ENCODE measurements at regions not wholly inside any gene's neighbourhood (a gene's known extent, or its start where the extent isn't known, plus 50 kb on each side); places are given as distances from the start of the nearest gene placed in this dataset.

DNA sequence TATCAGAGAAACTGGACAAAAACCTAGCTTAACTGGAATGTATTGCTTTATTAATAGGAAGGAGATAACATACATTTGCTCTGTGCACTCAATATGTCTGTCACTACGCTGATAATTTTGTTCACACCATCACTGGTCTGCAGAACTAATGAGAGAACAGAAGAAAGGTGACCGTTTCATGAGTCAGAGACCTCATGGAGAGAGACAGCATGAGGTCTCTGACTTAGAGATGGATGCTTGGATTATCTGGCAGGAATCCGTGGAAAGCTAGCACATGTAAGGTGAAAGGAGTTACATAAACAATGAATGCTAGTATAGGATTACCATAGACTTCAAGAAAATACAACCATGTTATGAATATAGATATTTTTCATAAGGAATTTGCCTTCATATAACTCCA is 947.3 kb downstream of the IPMK start:
- Histone ChIP-seq H3K4me3 (no peak overlapping the region), H3K27ac (no peak overlapping the region)
- TF ChIP-seq, protein P1, sequence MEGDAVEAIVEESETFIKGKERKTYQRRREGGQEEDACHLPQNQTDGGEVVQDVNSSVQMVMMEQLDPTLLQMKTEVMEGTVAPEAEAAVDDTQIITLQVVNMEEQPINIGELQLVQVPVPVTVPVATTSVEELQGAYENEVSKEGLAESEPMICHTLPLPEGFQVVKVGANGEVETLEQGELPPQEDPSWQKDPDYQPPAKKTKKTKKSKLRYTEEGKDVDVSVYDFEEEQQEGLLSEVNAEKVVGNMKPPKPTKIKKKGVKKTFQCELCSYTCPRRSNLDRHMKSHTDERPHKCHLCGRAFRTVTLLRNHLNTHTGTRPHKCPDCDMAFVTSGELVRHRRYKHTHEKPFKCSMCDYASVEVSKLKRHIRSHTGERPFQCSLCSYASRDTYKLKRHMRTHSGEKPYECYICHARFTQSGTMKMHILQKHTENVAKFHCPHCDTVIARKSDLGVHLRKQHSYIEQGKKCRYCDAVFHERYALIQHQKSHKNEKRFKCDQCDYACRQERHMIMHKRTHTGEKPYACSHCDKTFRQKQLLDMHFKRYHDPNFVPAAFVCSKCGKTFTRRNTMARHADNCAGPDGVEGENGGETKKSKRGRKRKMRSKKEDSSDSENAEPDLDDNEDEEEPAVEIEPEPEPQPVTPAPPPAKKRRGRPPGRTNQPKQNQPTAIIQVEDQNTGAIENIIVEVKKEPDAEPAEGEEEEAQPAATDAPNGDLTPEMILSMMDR (IDR thresholded peaks at IDR 0.05): no peak
- no peak for DNase-seq (ENCODE audit: low spot score)

GRCh38 chr10:57314046-57314445 is 953.0 kb upstream of the ZWINT start:
- DNase-seq (ENCODE audit: low spot score): no peak
- TF ChIP-seq, protein P1 (IDR thresholded peaks at IDR 0.05): no peak
- H3K4me3 ChIP-seq: no peak overlapping the region

GRCh38 chr10:57303566-57303965 is 942.5 kb upstream of the ZWINT start:
- Histone ChIP-seq H3K27ac (no peak overlapping the region), H3K4me3 (no peak overlapping the region)
- no peak for DNase-seq (ENCODE audit: low spot score)
- TF ChIP-seq, protein P1 (IDR thresholded peaks at IDR 0.05): no peak

More at GRCh38 chr10:57314046-57314445, 953.0 kb upstream of the ZWINT start:
- no peak overlapping the region for H3K27ac ChIP-seq

GRCh38 chr10:57300718-57301117 is 939.7 kb upstream of the ZWINT start:
- Histone ChIP-seq H3K4me3 (no peak overlapping the region), H3K27ac (no peak overlapping the region)
- no peak for DNase-seq (ENCODE audit: low spot score)
- TF ChIP-seq, protein P1 (IDR thresholded peaks at IDR 0.05): no peak

DNA sequence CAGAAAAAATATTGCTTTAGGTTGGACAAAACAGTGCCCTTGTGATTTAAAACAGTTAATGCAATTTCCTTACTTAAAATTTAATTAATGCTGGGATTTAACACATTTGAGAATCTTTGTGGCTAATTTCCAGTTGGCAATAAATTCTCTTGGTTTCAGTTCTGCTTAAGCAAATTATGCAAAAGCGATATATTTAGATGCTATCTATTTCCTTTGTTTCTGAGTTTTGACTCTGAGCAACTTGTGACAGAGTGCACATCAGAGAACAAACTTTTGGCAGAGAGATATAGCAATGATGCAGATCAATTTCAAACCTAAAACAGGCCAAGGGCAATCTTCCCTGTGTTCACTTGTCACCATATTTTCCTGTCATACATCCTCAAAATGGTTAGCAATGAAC is 933.6 kb upstream of the ZWINT start:
- no peak overlapping the region for H3K27ac ChIP-seq
- H3K4me3 ChIP-seq: no peak overlapping the region
- TF ChIP-seq, protein P1 (IDR thresholded peaks at IDR 0.05): no peak
- DNase-seq (ENCODE audit: low spot score): no peak

DNA sequence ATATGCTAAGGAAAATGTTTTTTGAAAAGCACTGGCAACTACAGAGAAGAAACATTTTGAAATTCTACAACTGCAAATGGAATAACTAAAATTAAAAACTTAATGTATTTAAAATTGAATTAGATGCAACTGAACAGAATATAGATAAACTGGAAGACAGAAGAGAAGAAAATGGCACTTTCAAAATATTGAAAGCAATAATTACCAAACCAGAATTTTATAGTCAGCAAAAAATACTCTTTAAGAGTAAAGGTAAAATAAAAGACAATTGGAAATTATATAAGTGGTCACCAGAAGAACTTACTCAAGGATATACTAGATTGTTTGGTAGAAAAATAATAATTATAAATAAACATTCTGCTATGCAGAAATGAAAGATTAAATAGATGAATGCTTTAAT is 927.7 kb upstream of the ZWINT start:
- TF ChIP-seq, protein P1 (IDR thresholded peaks at IDR 0.05): no peak
- H3K4me3 ChIP-seq: no peak overlapping the region
- no peak for DNase-seq (ENCODE audit: low spot score)
- H3K27ac ChIP-seq: no peak overlapping the region

- TF ChIP-seq, protein P1 (IDR thresholded peaks at IDR 0.05): no peak
- DNase-seq (ENCODE audit: low spot score): no peak
- no peak overlapping the region for H3K4me3 ChIP-seq
- no peak overlapping the region for H3K27ac ChIP-seq
These were observed 901.8 kb upstream of the ZWINT start for GRCh38 chr10:57262892-57263291.

Measured in coronary artery (tissue), 2 donors.